H9 (cell line): ENCODE measurements at regions not wholly inside any gene's neighbourhood (a gene's known extent, or its start where the extent isn't known, plus 50 kb on each side); places are given as distances from the start of the nearest gene placed in this dataset.

ENCODE experiments used
- DNase-seq: peaks from one replicate; pipeline ENCODE4 v3.0.0-alpha.2; 2017
- H2AFZ ChIP-seq: one replicate; pipeline ENCODE4 v1.6.1; 2013; ENCODE audit warnings: mild to moderate bottlenecking, low read length, control low read depth, moderate library complexity
- H2AK5ac ChIP-seq: 2 replicates; pipeline ENCODE4 v1.6.1; 2013; ENCODE audit warnings: low read length, control low read depth, mixed read lengths; ENCODE audit not compliant: insufficient read length
- H2BK120ac ChIP-seq: one replicate; pipeline ENCODE4 v1.6.1; 2013; ENCODE audit warnings: low read depth, mild to moderate bottlenecking, low read length, control low read depth, inconsistent platforms; ENCODE audit not compliant: poor library complexity, severe bottlenecking
- H2BK12ac ChIP-seq: 2 replicates; pipeline ENCODE4 v1.6.1; 2013; ENCODE audit warnings: low read length, control low read depth, mixed read lengths, low read depth; ENCODE audit not compliant: insufficient read length
- H2BK15ac ChIP-seq: 2 replicates; pipeline ENCODE4 v1.6.1; 2013; ENCODE audit warnings: low read depth, low read length, control low read depth
- H2BK20ac ChIP-seq: one replicate; pipeline ENCODE4 v1.6.1; 2013; ENCODE audit warnings: low read depth, mild to moderate bottlenecking, low read length, control low read depth, inconsistent platforms; ENCODE audit not compliant: poor library complexity, severe bottlenecking
- H2BK5ac ChIP-seq: 2 replicates; pipeline ENCODE4 v1.6.1; 2013; ENCODE audit warnings: low read length, control low read depth, mixed read lengths; ENCODE audit not compliant: insufficient read length
- H3K14ac ChIP-seq: 2 replicates; pipeline ENCODE4 v1.6.1; 2013; ENCODE audit warnings: low read length, control low read depth; ENCODE audit not compliant: insufficient read depth
- H3K18ac ChIP-seq: 2 replicates; pipeline ENCODE4 v1.6.1; 2013; ENCODE audit warnings: low read depth, mild to moderate bottlenecking, mixed read lengths, low read length, control low read depth; ENCODE audit not compliant: insufficient read length
- H3K23ac ChIP-seq: 2 replicates; pipeline ENCODE4 v1.6.1; 2013; ENCODE audit warnings: low read length, control low read depth, mixed read lengths, low read depth; ENCODE audit not compliant: insufficient read length
- H3K23me2 ChIP-seq: 2 replicates; pipeline ENCODE4 v1.6.1; 2013; ENCODE audit warnings: low read depth, mild to moderate bottlenecking, mixed read lengths, low read length, control low read depth; ENCODE audit not compliant: insufficient read length, poor library complexity, severe bottlenecking
- H3K27ac ChIP-seq: 2 replicates; pipeline ENCODE4 v1.5.1; 2013; ENCODE audit warnings: low read length, control low read depth, mixed read lengths, low read depth; ENCODE audit not compliant: insufficient read length
- H3K27me3 ChIP-seq: 2 replicates; pipeline ENCODE4 v1.6.1; 2013; ENCODE audit warnings: low read length, control low read depth, inconsistent platforms; ENCODE audit not compliant: insufficient read depth
- H3K4ac ChIP-seq: 2 replicates; pipeline ENCODE4 v1.6.1; 2013; ENCODE audit warnings: low read depth, mild to moderate bottlenecking, control low read depth, inconsistent platforms, low read length, moderate library complexity
- H3K4me1 ChIP-seq: 2 replicates; pipeline ENCODE4 v1.6.1; 2013; ENCODE audit warnings: low read length, control low read depth, inconsistent platforms; ENCODE audit not compliant: insufficient read depth
- H3K4me2 ChIP-seq: 2 replicates; pipeline ENCODE4 v1.6.1; 2013; ENCODE audit warnings: low read length, control low read depth, mixed read lengths; ENCODE audit not compliant: insufficient read length, insufficient read depth
- H3K56ac ChIP-seq: 2 replicates; pipeline ENCODE4 v1.6.1; 2013; ENCODE audit warnings: low read depth, mild to moderate bottlenecking, mixed read lengths, low read length, control low read depth; ENCODE audit not compliant: insufficient read length
- H3K79me1 ChIP-seq: 2 replicates; pipeline ENCODE4 v1.6.1; 2013; ENCODE audit warnings: low read depth, mild to moderate bottlenecking, moderate library complexity, low read length, control low read depth, inconsistent platforms; ENCODE audit not compliant: insufficient read depth, poor library complexity, severe bottlenecking
- H3K79me2 ChIP-seq: 2 replicates; pipeline ENCODE4 v1.6.1; 2013; ENCODE audit warnings: low read length, control low read depth, inconsistent platforms; ENCODE audit not compliant: insufficient read depth
- H3K9ac ChIP-seq: 2 replicates; pipeline ENCODE4 v1.6.1; 2013; ENCODE audit warnings: low read length, control low read depth, mixed read lengths; ENCODE audit not compliant: insufficient read length; ENCODE audit errors: extremely low read depth
- H3K9me3 ChIP-seq: one replicate; pipeline ENCODE4 v1.6.1; 2013; ENCODE audit warnings: low read depth, low read length, inconsistent platforms; ENCODE audit not compliant: control insufficient read depth
- H3T11ph ChIP-seq: one replicate; pipeline ENCODE4 v1.6.1; 2013; ENCODE audit warnings: mild to moderate bottlenecking, low read length, control low read depth, inconsistent platforms
- H4K20me1 ChIP-seq: one replicate; pipeline ENCODE4 v1.6.1; 2013; ENCODE audit not compliant: control insufficient read depth, insufficient read length, insufficient read depth
- H4K5ac ChIP-seq: 2 replicates; pipeline ENCODE4 v1.6.1; 2013; ENCODE audit warnings: low read depth, mild to moderate bottlenecking, mixed read lengths, low read length, control low read depth; ENCODE audit not compliant: insufficient read length
- H4K8ac ChIP-seq: replicated peaks from 2 replicates; pipeline ENCODE4 v1.6.1; 2013; ENCODE audit warnings: low read length, control low read depth, mixed read lengths, low read depth; ENCODE audit not compliant: insufficient read length
- H4K91ac ChIP-seq: 2 replicates; pipeline ENCODE4 v1.6.1; 2013; ENCODE audit warnings: low read depth, mild to moderate bottlenecking, moderate library complexity, mixed read lengths, low read length, control low read depth; ENCODE audit not compliant: insufficient read length
- H3K27ac Mint-ChIP-seq, 3 experiments: 2 replicates in 2 of 3; 3 replicates in 1 of 3; pipeline ENCODE4 v1.8.0; 2020 to 2021; ENCODE audit warnings: mixed read lengths in 3 of 3, mild to moderate bottlenecking in 1 of 3, moderate library complexity in 1 of 3
- H3K27me3 Mint-ChIP-seq: 2 replicates; pipeline ENCODE4 v1.8.0; 2021; ENCODE audit warnings: low read depth, mild to moderate bottlenecking, moderate library complexity, mixed read lengths
- H3K36me3 Mint-ChIP-seq, 3 experiments: 2 replicates in 2 of 3; 3 replicates in 1 of 3; pipeline ENCODE4 v1.8.0; 2020 to 2021; ENCODE audit warnings: low read depth in 3 of 3, mixed read lengths in 3 of 3; ENCODE audit not compliant: insufficient read depth in 1 of 3
- H3K4me1 Mint-ChIP-seq, 2 experiments: 2 replicates each; pipeline ENCODE4 v1.8.0; 2020; ENCODE audit warnings: mixed read lengths in 2 of 2
- H3K4me3 Mint-ChIP-seq, 2 experiments: 2 replicates in 1 of 2; 3 replicates in 1 of 2; pipeline ENCODE4 v1.8.0; 2020 to 2021; ENCODE audit warnings: mild to moderate bottlenecking in 2 of 2, mixed read lengths in 2 of 2, moderate library complexity in 1 of 2
- H3K9me3 Mint-ChIP-seq, 2 experiments: 2 replicates in 1 of 2; 3 replicates in 1 of 2; pipeline ENCODE4 v1.8.0; 2020; ENCODE audit warnings: mild to moderate bottlenecking in 2 of 2, mixed read lengths in 2 of 2, moderate library complexity in 1 of 2
- CTCF ChIP-seq: fragments of 200-600 bp; sonication (generic); conservative IDR thresholded peaks from 3 replicates; pipeline ENCODE4 v1.8.0; 2021; ENCODE audit warnings: antibody characterized with exemption, mild to moderate bottlenecking

- Mint-ChIP-seq H3K27me3 (no peaks in the 10 kb centered on the region; the same call in 1 of the 2 replicates), H3K9me3 (peaks cover 2 to 3% of the 10 kb centered on the region in 2 experiments; a peak in 4 of 5 replicates), H3K36me3 (no peaks in the 10 kb centered on the region), H3K4me3 (no peak overlapping the region), H3K4me1 (no peaks in the 10 kb centered on the region), H3K27ac (no peak overlapping the region)
- H3K27me3 ChIP-seq, result no peaks in the 10 kb centered on the region
- no peak overlapping the region for H3K14ac ChIP-seq
- no peak overlapping the region for H2BK120ac ChIP-seq
- TF ChIP-seq CTCF, result no peak
- H2BK5ac ChIP-seq, result no peak overlapping the region
- H2BK20ac ChIP-seq, result no peak overlapping the region
- H4K91ac ChIP-seq, result no peak overlapping the region
- no peaks in the 10 kb centered on the region for H3K23me2 ChIP-seq
- no peak overlapping the region for H2AK5ac ChIP-seq
- H3K4me2 ChIP-seq, result no peak overlapping the region
- no peak overlapping the region for H3K27ac ChIP-seq
- no peak overlapping the region for H3K9ac ChIP-seq
- H2BK15ac ChIP-seq, result no peak overlapping the region
- H4K5ac ChIP-seq, result no peak overlapping the region
- H3K79me1 ChIP-seq, result no peaks in the 10 kb centered on the region
- H2AFZ ChIP-seq, result no peak overlapping the region
- no peak overlapping the region for H3K23ac ChIP-seq
- H3K79me2 ChIP-seq, result no peaks in the 10 kb centered on the region
- no peak overlapping the region for H3T11ph ChIP-seq
- no peaks in the 10 kb centered on the region for H3K4me1 ChIP-seq
- no peak for DNase-seq
- no peak overlapping the region for H2BK12ac ChIP-seq
- H4K8ac ChIP-seq, result no peak overlapping the region
- H3K4ac ChIP-seq, result no peak overlapping the region
- H3K18ac ChIP-seq, result no peak overlapping the region
- H4K20me1 ChIP-seq, result no peaks in the 10 kb centered on the region
- no peaks in the 10 kb centered on the region for H3K9me3 ChIP-seq
- H3K56ac ChIP-seq, result no peak overlapping the region
Observed at GRCh38 chr2:75844651-75845050, 133.9 kb upstream of the GCFC2 start.
